ENCODE measurements at regions not wholly inside any gene's neighbourhood (a gene's known extent, or its start where the extent isn't known, plus 50 kb on each side); places are given as distances from the start of the nearest gene placed in this dataset.

- no peak for TF ChIP-seq CTCF (IDR thresholded peaks at IDR 0.05)
- no peak for TF ChIP-seq POLR2A (IDR thresholded peaks at IDR 0.05)
- TF ChIP-seq POLR2AphosphoS5 (IDR thresholded peaks at IDR 0.05; ENCODE audit: insufficient read depth in 1 of 2, low read depth in 1 of 2), result no peak
Observed at GRCh38 chr2:64219149-64219548, 74.9 kb upstream of the PELI1 start.
